Neutrophil (primary cell): ENCODE measurements at regions not wholly inside any gene's neighbourhood (a gene's known extent, or its start where the extent isn't known, plus 50 kb on each side); places are given as distances from the start of the nearest gene placed in this dataset.

ENCODE experiments used
- H3K27ac ChIP-seq: fragments of 200-600 bp; sonication (generic); 2 replicates; pipeline ENCODE4 v1.5.1; 2016; ENCODE audit warnings: mild to moderate bottlenecking, moderate library complexity
- H3K27me3 ChIP-seq: fragments of 200-600 bp; sonication (generic); 2 replicates; pipeline ENCODE4 v1.6.0; 2016; ENCODE audit warnings: mild to moderate bottlenecking
- H3K36me3 ChIP-seq: fragments of 200-600 bp; sonication (generic); 2 replicates; pipeline ENCODE4 v1.5.1; 2017
- H3K4me1 ChIP-seq, 2 experiments: fragments of 200-600 bp in 1 of 2; sonication (generic) in 1 of 2; 1 replicate in 1 of 2; 2 replicates in 1 of 2; pipeline versions ENCODE4 v1.5.1 to v1.6.1; 2013 to 2016; ENCODE audit warnings: low read depth in 1 of 2, low read length in 1 of 2, mild to moderate bottlenecking in 1 of 2, moderate library complexity in 1 of 2; ENCODE audit not compliant: control insufficient read depth in 1 of 2, insufficient read depth in 1 of 2
- H3K4me3 ChIP-seq, 2 experiments: fragments of 200-600 bp in 1 of 2; sonication (generic) in 1 of 2; 1 replicate in 1 of 2; 2 replicates in 1 of 2; pipeline ENCODE4 v1.5.1; 2013 to 2016; ENCODE audit warnings: low read depth in 1 of 2, low read length in 1 of 2, mild to moderate bottlenecking in 1 of 2, moderate library complexity in 1 of 2
- H3K9me3 ChIP-seq: fragments of 200-600 bp; sonication (generic); 2 replicates; pipeline ENCODE4 v1.5.1; 2016
- CTCF ChIP-seq: fragments of 200-600 bp; sonication (generic); IDR thresholded peaks from 2 replicates; pipeline ENCODE4 v1.5.1; 2016; ENCODE audit warnings: antibody characterized with exemption

DNA sequence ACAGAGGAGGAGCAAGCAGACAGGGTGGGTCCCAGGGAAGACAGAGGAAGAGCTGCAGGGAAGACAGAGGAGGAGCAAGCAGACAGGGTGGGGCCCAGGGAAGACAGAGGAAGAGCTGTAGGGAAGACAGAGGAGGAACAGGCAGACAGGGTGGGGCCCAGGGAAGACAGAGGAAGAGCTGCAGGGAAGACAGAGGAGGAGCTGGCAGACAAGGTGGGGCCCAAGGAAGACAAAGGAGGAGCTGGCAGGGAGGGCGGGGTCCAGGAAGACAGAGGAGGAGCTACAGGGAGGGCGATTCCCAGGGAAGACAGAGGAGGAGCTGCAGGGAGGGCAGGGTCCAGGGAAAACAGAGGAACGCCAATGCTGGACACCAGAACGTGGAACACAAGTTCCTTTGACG lies 66.5 kb downstream of the PLXNA1 start:
- TF ChIP-seq CTCF: no peak
- H3K27ac ChIP-seq: no peak overlapping the region
- H3K9me3 ChIP-seq: no peaks in the 10 kb centered on the region
- H3K27me3 ChIP-seq: no peaks in the 10 kb centered on the region
- H3K4me3 ChIP-seq: no peak overlapping the region
- H3K36me3 ChIP-seq: no peaks in the 10 kb centered on the region
- H3K4me1 ChIP-seq: no peaks in the 10 kb centered on the region

- H3K9me3 ChIP-seq: no peaks in the 10 kb centered on the region
- H3K27ac ChIP-seq: no peak overlapping the region
- H3K27me3 ChIP-seq: no peaks in the 10 kb centered on the region
- H3K4me3 ChIP-seq: no peak overlapping the region
- H3K4me1 ChIP-seq: no peaks in the 10 kb centered on the region
- H3K36me3 ChIP-seq: no peaks in the 10 kb centered on the region
- no peak for TF ChIP-seq CTCF
Observed at GRCh38 chr3:127050733-127051132, 67.8 kb downstream of the PLXNA1 start.

DNA sequence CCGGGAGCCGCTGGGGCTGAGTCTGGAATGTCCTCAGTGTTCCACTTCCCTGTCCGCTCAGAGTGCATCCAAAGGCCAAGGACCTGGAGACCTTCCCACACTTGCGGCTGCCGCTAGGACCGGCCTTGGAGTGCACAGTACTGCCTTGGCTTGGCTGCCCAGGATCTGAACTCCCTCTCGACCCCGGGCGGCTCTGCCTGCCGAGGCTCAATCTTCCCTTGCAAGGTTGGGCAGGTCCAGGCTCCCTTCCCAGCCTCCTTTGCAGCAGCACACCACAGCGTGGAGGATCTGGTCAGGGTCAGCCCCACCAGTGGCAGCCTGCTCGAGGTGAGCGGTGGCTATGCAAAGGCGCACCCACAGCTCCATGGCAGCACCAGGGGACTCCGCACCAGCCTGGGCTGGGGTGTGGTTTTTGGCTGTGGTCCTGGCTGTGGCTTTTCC lies 69.2 kb downstream of the PLXNA1 start:
- no peak for TF ChIP-seq CTCF
- Histone ChIP-seq H3K27ac (no peak overlapping the region), H3K36me3 (no peaks in the 10 kb centered on the region), H3K9me3 (no peaks in the 10 kb centered on the region), H3K27me3 (no peaks in the 10 kb centered on the region), H3K4me3 (no peak overlapping the region), H3K4me1 (no peaks in the 10 kb centered on the region)

DNA sequence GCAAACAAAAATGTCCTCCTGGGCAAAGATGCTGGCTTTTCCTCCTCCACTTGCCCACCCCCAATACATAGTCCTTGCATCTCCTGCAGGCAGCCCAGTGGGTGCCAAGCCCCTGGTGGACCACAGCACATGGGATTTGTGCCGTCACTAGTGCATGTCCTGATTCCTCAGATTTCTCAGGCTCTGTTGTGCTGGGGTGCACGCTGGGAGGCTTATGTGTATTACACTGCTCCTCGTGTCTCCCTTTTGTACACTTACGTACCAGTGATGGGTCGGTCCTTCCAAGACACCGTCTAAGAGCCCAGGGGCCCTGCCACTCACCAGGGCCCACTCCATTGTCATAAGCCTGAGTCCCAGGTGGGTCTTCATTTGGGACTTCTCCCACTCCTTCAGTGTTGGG lies 70.1 kb downstream of the PLXNA1 start:
- no peak for TF ChIP-seq CTCF
- no peaks in the 10 kb centered on the region for H3K27me3 ChIP-seq

GRCh38 chr3:127053450-127053849 lies 70.5 kb downstream of the PLXNA1 start:
- no peaks in the 10 kb centered on the region for H3K4me1 ChIP-seq
- H3K4me3 ChIP-seq: no peak overlapping the region
- no peaks in the 10 kb centered on the region for H3K36me3 ChIP-seq
- no peaks in the 10 kb centered on the region for H3K9me3 ChIP-seq
- TF ChIP-seq CTCF: no peak
- no peak overlapping the region for H3K27ac ChIP-seq
- no peaks in the 10 kb centered on the region for H3K27me3 ChIP-seq

More for the DNA sequence above, 70.1 kb downstream of the PLXNA1 start:
- Histone ChIP-seq H3K4me1 (no peaks in the 10 kb centered on the region), H3K36me3 (no peaks in the 10 kb centered on the region), H3K9me3 (no peaks in the 10 kb centered on the region), H3K4me3 (no peak overlapping the region), H3K27ac (no peak overlapping the region)

DNA sequence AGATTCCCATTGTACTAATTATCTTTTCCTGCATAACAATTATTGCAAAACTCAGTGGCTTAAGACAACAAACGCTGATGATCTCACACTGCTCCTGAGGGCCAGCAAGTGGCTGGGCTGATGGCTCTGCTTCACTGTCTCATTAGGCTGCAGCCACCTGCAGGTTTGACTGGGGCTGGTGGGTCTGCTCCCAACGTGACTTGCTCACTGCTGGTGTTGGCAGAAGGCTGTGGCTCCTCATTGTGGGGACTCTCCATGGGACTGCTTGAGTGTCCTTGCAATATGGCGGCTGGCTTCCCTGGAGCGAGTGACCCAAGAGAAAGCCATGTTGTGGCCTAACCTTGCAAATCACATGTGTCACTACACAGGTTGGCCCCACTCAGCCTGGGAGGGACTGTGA lies 71.1 kb downstream of the PLXNA1 start:
- no peaks in the 10 kb centered on the region for H3K4me1 ChIP-seq
- no peak overlapping the region for H3K4me3 ChIP-seq
- H3K36me3 ChIP-seq: no peaks in the 10 kb centered on the region
- TF ChIP-seq CTCF: no peak
- H3K9me3 ChIP-seq: no peaks in the 10 kb centered on the region
- peaks cover under 1% of the 10 kb centered on the region for H3K27me3 ChIP-seq
- H3K27ac ChIP-seq: no peak overlapping the region
